ENCODE measurements at regions not wholly inside any gene's neighbourhood (a gene's known extent, or its start where the extent isn't known, plus 50 kb on each side); places are given as distances from the start of the nearest gene placed in this dataset.

GRCh38 chr13:57988276-57988675, 356.7 kb downstream of the PCDH17 start:
- TF ChIP-seq, protein P1, sequence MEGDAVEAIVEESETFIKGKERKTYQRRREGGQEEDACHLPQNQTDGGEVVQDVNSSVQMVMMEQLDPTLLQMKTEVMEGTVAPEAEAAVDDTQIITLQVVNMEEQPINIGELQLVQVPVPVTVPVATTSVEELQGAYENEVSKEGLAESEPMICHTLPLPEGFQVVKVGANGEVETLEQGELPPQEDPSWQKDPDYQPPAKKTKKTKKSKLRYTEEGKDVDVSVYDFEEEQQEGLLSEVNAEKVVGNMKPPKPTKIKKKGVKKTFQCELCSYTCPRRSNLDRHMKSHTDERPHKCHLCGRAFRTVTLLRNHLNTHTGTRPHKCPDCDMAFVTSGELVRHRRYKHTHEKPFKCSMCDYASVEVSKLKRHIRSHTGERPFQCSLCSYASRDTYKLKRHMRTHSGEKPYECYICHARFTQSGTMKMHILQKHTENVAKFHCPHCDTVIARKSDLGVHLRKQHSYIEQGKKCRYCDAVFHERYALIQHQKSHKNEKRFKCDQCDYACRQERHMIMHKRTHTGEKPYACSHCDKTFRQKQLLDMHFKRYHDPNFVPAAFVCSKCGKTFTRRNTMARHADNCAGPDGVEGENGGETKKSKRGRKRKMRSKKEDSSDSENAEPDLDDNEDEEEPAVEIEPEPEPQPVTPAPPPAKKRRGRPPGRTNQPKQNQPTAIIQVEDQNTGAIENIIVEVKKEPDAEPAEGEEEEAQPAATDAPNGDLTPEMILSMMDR (IDR thresholded peaks at IDR 0.05), result no peak

DNA sequence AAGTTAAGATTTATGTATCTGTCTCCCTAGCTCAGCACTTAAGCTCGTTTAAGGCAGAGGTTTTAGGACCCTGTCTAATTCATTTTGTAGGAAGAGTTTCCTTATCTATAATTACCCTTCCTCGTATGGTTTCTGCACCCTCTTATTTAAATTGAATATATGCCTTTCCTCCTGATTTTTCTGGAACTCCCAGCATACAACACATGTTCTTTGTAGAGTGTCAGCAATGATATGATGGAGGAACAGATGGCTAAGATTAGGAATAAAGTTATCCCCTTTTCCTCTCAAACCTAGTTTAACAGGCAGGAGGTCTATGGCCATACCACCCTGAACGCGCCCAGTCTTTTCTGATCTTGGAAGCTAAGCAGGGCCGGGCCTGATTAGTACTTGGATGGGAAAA, 359.5 kb downstream of the PCDH17 start:
- H3K27ac ChIP-seq, result no peak overlapping the region
- TF ChIP-seq, protein P1 (IDR thresholded peaks at IDR 0.05), result no peak
- no peak overlapping the region for H3K4me3 ChIP-seq

More at GRCh38 chr13:57988276-57988675, 356.7 kb downstream of the PCDH17 start:
- DNase-seq (ENCODE audit: low spot score), result no peak
- Histone ChIP-seq H3K27ac (no peak overlapping the region), H3K4me3 (no peak overlapping the region)

DNA sequence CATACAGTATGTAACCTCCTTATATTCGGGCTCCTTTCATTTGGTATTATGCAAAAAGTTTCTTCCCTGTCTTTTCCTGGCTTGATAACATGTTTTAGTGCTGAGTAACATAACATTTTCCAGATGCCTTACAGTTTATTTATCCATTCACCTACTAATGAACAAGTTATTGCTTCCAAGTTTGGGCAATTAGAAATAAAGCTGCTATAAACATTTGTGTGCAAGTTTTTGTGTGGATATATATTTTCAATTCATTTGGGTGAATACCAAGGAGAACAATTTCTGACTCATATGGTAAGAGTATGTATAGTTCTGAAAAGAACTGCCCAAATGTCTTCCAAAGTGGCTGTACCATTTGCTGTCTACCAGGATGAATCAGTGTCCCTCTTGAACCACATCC, 360.9 kb downstream of the PCDH17 start:
- Histone ChIP-seq H3K4me3 (no peak overlapping the region), H3K27ac (no peak overlapping the region)
- no peak for DNase-seq (ENCODE audit: low spot score)
- TF ChIP-seq, protein P1 (IDR thresholded peaks at IDR 0.05), result no peak

More for the DNA sequence above, 359.5 kb downstream of the PCDH17 start:
- DNase-seq (ENCODE audit: low spot score), result no peak

- Histone ChIP-seq H3K27ac (no peak overlapping the region), H3K4me3 (no peak overlapping the region)
- DNase-seq (ENCODE audit: low spot score), result no peak
- TF ChIP-seq, protein P1 (IDR thresholded peaks at IDR 0.05), result no peak
These were observed 365.2 kb downstream of the PCDH17 start for GRCh38 chr13:57996717-57997116.

- H3K27ac ChIP-seq, result no peak overlapping the region
- TF ChIP-seq, protein P1 (IDR thresholded peaks at IDR 0.05), result no peak
- no peak for DNase-seq (ENCODE audit: low spot score)
- H3K4me3 ChIP-seq, result no peak overlapping the region
These were observed 373.2 kb downstream of the PCDH17 start for GRCh38 chr13:58004751-58005150.

GRCh38 chr13:58018020-58018419, 386.5 kb downstream of the PCDH17 start:
- DNase-seq (ENCODE audit: low spot score), result no peak
- no peak overlapping the region for H3K27ac ChIP-seq
- TF ChIP-seq, protein P1 (IDR thresholded peaks at IDR 0.05), result no peak
- no peak overlapping the region for H3K4me3 ChIP-seq

DNA sequence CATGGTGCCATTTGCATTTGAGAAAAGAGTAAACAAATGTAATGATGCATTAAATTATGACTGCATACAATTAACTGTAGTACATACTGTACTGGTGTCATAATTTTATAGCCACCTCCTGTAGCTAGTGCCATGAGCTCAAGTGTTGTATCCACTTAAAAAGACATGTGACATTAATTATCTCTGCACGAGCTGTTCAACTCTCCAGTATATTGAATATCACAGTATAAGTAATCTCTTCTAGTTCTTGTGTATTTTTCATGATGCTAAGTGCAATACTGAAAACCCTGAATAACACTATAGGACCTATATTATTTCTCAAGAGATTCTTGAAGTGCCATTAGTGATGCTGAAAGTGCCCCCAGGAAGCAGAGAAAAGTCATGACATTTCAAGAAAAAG, 387.3 kb downstream of the PCDH17 start:
- no peak overlapping the region for H3K4me3 ChIP-seq
- no peak for DNase-seq (ENCODE audit: low spot score)

More for the DNA sequence above, 387.3 kb downstream of the PCDH17 start:
- TF ChIP-seq, protein P1 (IDR thresholded peaks at IDR 0.05), result no peak
- H3K27ac ChIP-seq, result no peak overlapping the region
